ENCODE measurements at regions not wholly inside any gene's neighbourhood (a gene's known extent, or its start where the extent isn't known, plus 50 kb on each side); places are given as distances from the start of the nearest gene placed in this dataset.
"Not testable (repeated sequence)": the region's sequence is repeated elsewhere in the genome, so short reads cannot be mapped to it uniquely, and the experiment has no call there.

DNA sequence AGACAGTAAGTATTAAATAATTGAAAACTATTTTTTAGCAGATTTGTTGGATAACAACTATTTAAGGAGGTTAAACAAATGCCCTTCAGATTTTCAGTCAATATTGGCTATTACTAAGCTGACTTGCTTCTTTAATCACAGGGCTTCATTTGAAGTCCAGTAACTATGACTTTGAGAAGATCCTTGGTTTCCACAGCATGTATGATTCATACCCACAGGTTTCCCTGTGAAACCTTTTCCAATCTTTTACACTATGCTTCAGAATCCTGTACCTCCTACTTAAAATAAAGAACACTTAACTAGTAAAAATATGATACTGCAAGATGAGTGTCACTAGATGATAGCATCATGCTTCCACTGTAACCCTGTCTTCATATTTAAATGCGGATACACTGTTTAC, 211.9 kb downstream of the SPATA31A1 start:
- DNase-seq: not testable (repeated sequence)

DNA sequence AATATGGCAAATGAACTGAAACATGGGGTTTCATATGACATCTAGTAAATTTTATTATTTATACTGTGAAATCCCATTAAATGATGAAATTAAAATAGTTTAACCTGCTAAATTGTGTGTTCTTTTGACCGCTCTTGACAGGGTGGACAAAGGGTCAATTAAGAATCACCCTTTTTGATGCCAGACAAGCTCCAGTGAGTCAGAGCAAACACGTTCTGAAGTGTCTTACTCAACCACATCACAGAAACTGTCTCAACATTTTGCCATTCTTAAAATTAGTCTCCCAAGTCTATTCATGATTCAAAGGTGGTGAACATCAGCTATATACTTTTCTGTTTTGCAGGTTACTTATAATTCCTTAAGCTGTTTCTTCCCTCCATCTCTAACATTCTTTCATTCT, 213.4 kb downstream of the SPATA31A1 start:
- DNase-seq: not testable (repeated sequence)

- not testable (repeated sequence) for DNase-seq
These were observed 217.9 kb downstream of the SPATA31A1 start for GRCh38 chr9:39573024-39574022.

DNA sequence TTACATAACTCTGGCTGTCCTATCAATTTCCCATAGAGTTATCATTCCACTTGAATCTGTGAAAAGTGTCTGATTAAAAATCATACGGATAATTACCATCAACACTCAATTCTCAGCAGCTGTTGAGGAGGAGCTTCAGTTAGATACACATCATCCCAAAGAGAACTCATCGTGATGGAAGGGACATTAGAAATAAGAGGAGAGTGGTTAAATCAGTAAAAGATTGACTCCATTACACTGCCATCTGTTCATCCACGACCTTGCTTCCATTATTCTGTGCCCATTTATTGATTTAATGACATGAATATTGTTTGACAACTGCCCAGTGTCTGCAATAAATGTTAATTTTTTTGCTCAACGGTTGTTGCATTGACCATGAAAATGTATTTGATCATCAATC, 223.5 kb downstream of the SPATA31A1 start:
- not testable (repeated sequence) for DNase-seq

DNA sequence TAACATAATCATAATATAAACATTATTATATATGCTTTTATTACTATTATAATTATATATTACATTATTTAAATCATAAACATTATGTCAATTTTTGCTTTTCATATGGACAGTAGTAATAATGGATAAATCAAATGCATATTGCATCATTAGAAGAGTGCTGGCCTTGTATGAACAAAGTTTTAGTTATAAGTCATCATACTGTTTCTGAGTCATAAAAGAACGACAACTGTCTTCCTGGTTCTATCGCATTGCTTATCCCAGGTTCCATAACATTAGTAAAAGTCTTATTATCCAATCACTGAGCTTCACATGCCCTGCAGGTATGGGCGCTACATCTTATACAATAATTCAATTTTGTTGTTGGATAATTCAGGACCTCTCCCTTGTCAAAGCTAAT, 225.8 kb downstream of the SPATA31A1 start:
- DNase-seq: not testable (repeated sequence)

DNA sequence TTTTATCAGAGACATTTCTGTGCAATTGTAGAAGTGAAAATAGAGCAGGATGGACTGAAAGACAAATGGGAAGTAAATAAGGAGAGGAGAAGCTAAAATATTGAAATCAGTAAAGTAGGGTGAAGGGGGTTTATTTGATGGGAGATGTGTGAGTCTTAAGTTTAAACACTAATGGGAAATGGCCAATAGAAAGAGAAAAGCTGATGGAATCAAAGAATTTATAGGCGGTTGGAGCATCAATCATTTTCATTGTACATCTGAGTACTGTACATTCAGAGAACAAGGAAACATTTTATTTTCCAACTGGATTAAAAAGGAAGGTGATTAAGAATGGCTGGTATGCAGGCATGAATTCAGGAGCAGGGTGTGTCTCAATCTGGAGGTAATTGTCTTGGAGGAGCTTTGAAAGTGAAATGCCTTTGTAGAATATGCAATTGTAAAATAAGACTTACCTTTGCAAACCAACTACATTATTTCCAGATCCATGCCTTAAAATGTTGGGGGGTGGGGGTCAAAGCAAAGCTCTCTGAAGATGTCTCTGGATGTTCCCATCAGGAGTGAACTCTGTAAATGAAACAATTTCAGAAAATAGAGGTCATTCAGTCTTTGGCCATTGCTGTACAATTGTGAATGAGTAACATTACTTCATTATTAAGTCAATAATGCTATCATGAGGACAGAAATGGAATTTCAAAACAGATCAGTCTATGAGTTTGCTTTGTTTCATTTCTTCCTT, 227.4 kb downstream of the SPATA31A1 start:
- DNase-seq: not testable (repeated sequence)

GRCh38 chr9:39583413-39583747, 227.9 kb downstream of the SPATA31A1 start:
- DNase-seq: not testable (repeated sequence)

DNA sequence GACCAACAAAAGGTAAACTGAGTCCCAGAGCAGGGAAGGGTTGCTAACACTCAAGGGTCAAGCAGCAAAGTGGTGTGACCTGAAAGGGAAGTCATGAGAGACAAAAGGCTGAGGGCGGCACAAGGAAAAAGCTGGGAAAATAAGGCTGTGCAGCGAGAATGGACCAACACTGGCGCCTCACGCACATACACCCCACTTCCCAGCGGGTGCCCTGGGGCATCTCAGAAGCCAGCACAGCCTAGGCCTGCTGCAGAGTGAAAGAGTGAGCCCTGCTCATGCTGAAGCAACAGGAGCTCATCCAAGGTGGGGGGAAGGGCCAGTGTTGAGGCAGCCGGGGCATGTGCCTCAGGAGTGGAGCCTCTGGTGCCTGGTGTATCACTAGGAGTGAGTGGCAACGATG, 229.8 kb downstream of the SPATA31A1 start:
- not testable (repeated sequence) for DNase-seq

GRCh38 chr9:39587844-39588499, 232.5 kb downstream of the SPATA31A1 start:
- DNase-seq: no peak

- no peak for DNase-seq
These were observed 233.2 kb downstream of the SPATA31A1 start for GRCh38 chr9:39588500-39589137.

DNA sequence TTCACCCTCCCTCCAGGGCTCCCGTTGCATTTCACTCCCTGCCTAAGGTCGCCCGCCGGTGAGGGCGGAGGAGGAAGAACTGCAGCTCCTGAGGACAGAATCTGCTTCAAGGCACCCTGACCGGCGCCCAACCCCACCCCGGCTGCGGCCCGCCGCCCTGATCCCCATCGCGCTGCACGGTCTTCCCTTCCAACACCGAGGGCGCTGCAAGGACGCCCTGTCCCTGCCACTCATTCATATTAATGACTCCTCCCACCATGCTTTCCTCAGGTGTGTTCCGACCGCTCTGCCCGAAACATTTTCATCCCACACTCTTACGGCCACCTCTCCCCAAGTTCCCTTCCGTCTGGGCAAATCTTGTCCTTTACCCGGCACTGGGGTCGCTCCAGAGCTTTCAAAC, 248.6 kb downstream of the SPATA31A1 start:
- not testable (repeated sequence) for DNase-seq

GRCh38 chr9:39611449-39612231, 256.2 kb downstream of the SPATA31A1 start:
- not testable (repeated sequence) for DNase-seq

GRCh38 chr9:39616480-39616879, 261.0 kb downstream of the SPATA31A1 start:
- not testable (repeated sequence) for DNase-seq

GRCh38 chr9:39624048-39624447, 268.6 kb downstream of the SPATA31A1 start:
- not testable (repeated sequence) for DNase-seq

DNA sequence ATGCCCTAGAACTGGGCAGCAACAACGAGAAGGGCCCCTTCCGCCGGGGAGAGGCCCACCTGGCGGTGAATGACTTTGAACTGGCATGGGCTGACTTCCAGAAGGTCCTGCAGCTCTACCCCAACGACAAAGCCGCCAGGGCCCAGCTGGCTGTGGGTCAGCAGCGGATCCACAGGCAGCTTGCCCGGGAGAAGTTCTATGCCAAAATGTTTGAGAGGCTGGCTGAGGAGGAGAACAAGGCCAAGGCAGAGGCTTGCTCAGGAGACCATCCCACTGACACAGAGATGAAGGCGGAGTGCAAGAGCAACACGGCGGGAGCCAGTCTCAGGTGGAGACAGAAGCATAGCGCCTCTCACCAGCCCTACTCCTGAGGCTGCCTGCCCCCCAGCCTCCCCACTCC, 276.6 kb downstream of the SPATA31A1 start:
- DNase-seq: not testable (repeated sequence)

DNA sequence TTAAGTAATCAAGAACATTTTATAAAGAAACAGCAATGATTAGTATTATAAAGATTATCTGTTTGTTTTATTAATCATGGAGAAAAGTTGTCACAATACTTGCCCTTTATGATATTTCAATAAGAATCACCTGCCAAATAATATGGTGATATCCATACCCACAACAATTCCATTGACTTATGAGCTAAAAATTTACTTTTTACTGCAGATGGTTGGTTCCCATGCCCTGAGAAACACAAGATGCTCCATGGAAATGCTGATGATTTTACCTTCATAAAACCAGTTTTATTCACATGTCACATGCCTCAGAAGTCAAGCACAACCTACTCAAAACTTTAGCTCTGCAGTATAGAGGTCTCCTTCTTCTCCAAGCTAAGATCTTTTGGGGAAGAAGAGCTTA, 293.6 kb downstream of the SPATA31A1 start:
- DNase-seq: not testable (repeated sequence)

GRCh38 chr9:39656960-39657603, 301.6 kb downstream of the SPATA31A1 start:
- not testable (repeated sequence) for DNase-seq

DNA sequence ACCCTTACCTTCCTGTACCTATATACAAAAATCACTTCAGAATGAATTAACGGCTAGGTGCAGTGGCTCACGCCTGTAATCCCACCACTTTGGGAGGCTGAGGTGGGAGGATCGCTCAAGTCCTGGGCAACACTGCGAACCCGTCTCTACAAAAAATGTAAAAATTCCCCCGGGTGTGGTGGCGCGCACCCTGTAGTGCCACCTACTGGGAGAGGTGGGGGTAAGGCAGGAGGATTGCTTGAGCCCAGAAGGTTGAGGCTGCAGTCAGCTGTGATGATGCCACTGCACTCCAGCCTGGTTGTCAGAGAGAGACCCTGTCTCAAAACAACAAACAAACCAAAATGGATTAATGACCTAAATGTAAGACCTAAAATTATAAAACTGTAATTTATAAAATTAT, 307.6 kb downstream of the SPATA31A1 start:
- not testable (repeated sequence) for DNase-seq

DNA sequence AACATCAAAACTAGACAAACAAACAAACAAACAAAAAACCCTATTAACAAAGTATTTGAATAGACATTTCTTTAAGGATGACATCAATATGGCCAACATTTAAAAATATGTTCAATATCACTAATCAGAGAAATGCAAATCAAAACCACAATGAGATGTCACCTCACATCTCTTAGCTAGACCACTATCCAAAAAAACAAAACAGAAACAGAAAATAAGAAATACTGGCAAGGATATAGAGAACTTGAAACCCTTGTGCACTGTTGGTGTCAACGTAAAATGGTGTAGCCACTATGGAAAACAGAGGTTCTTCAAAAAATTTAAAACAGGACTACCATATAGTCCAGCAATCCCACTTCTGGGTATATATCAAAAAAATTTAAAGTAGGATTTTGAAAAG, 308.2 kb downstream of the SPATA31A1 start:
- not testable (repeated sequence) for DNase-seq

- DNase-seq: not testable (repeated sequence)
These were observed 309.6 kb downstream of the SPATA31A1 start for GRCh38 chr9:39665020-39665419.
